ENCODE measurements at regions not wholly inside any gene's neighbourhood (a gene's known extent, or its start where the extent isn't known, plus 50 kb on each side); places are given as distances from the start of the nearest gene placed in this dataset.

DNA sequence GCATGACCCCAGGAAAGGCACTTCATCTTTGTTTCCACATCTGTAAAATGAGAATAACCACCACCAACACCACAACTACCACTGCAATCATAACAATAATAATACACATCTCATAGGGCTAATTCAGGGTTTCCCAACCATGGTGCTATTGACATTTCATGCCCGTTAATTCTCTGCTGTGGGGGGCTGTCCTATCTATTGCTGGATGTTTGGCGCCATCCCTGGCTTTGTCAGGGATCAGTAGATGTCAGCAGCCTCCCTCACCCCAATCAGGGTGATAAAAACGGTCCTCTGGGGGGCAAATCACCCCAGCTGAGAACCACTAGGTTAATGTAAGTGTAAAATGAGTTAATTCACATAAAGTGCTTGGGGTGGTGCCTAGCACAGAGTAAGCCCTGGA is 145.8 kb downstream of the EMX2 start:
- TF ChIP-seq, protein P1, sequence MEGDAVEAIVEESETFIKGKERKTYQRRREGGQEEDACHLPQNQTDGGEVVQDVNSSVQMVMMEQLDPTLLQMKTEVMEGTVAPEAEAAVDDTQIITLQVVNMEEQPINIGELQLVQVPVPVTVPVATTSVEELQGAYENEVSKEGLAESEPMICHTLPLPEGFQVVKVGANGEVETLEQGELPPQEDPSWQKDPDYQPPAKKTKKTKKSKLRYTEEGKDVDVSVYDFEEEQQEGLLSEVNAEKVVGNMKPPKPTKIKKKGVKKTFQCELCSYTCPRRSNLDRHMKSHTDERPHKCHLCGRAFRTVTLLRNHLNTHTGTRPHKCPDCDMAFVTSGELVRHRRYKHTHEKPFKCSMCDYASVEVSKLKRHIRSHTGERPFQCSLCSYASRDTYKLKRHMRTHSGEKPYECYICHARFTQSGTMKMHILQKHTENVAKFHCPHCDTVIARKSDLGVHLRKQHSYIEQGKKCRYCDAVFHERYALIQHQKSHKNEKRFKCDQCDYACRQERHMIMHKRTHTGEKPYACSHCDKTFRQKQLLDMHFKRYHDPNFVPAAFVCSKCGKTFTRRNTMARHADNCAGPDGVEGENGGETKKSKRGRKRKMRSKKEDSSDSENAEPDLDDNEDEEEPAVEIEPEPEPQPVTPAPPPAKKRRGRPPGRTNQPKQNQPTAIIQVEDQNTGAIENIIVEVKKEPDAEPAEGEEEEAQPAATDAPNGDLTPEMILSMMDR (conservative IDR thresholded peaks at IDR 0.05; ENCODE audit: low read depth in 2 of 2) = peak; percentile 29 to 50
- TF ChIP-seq EZH2phosphoT487 (IDR thresholded peaks at IDR 0.05; ENCODE audit: unreplicated experiment) = no peak
- no peak for TF ChIP-seq POLR2AphosphoS5 (IDR thresholded peaks at IDR 0.05; ENCODE audit: low read depth)
- no peak for TF ChIP-seq EZH2 (IDR thresholded peaks at IDR 0.05; ENCODE audit: low read depth, unreplicated experiment)
- TF ChIP-seq, protein P2, sequence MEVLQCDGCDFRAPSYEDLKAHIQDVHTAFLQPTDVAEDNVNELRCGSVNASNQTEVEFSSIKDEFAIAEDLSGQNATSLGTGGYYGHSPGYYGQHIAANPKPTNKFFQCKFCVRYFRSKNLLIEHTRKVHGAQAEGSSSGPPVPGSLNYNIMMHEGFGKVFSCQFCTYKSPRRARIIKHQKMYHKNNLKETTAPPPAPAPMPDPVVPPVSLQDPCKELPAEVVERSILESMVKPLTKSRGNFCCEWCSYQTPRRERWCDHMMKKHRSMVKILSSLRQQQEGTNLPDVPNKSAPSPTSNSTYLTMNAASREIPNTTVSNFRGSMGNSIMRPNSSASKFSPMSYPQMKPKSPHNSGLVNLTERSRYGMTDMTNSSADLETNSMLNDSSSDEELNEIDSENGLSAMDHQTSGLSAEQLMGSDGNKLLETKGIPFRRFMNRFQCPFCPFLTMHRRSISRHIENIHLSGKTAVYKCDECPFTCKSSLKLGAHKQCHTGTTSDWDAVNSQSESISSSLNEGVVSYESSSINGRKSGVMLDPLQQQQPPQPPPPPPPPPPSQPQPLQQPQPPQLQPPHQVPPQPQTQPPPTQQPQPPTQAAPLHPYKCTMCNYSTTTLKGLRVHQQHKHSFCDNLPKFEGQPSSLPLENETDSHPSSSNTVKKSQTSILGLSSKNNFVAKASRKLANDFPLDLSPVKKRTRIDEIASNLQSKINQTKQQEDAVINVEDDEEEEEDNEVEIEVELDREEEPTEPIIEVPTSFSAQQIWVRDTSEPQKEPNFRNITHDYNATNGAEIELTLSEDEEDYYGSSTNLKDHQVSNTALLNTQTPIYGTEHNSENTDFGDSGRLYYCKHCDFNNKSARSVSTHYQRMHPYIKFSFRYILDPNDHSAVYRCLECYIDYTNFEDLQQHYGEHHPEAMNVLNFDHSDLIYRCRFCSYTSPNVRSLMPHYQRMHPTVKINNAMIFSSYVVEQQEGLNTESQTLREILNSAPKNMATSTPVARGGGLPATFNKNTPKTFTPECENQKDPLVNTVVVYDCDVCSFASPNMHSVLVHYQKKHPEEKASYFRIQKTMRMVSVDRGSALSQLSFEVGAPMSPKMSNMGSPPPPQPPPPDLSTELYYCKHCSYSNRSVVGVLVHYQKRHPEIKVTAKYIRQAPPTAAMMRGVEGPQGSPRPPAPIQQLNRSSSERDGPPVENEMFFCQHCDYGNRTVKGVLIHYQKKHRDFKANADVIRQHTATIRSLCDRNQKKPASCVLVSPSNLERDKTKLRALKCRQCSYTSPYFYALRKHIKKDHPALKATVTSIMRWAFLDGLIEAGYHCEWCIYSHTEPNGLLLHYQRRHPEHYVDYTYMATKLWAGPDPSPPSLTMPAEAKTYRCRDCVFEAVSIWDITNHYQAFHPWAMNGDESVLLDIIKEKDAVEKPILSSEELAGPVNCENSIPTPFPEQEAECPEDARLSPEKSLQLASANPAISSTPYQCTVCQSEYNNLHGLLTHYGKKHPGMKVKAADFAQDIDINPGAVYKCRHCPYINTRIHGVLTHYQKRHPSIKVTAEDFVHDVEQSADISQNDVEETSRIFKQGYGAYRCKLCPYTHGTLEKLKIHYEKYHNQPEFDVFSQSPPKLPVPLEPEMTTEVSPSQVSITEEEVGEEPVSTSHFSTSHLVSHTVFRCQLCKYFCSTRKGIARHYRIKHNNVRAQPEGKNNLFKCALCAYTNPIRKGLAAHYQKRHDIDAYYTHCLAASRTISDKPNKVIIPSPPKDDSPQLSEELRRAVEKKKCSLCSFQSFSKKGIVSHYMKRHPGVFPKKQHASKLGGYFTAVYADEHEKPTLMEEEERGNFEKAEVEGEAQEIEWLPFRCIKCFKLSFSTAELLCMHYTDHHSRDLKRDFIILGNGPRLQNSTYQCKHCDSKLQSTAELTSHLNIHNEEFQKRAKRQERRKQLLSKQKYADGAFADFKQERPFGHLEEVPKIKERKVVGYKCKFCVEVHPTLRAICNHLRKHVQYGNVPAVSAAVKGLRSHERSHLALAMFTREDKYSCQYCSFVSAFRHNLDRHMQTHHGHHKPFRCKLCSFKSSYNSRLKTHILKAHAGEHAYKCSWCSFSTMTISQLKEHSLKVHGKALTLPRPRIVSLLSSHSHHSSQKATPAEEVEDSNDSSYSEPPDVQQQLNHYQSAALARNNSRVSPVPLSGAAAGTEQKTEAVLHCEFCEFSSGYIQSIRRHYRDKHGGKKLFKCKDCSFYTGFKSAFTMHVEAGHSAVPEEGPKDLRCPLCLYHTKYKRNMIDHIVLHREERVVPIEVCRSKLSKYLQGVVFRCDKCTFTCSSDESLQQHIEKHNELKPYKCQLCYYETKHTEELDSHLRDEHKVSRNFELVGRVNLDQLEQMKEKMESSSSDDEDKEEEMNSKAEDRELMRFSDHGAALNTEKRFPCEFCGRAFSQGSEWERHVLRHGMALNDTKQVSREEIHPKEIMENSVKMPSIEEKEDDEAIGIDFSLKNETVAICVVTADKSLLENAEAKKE (CRISPR knock-in tag; IDR thresholded peaks at IDR 0.05) = no peak
- TF ChIP-seq CREB1 (CRISPR knock-in tag; IDR thresholded peaks at IDR 0.05; ENCODE audit: low read depth) = no peak
- no peak for TF ChIP-seq ZNF114 (CRISPR knock-in tag; IDR thresholded peaks at IDR 0.05)
- no peak for TF ChIP-seq ZNF331 (CRISPR knock-in tag; IDR thresholded peaks at IDR 0.05; ENCODE audit: low read depth)
- TF ChIP-seq, protein P3, sequence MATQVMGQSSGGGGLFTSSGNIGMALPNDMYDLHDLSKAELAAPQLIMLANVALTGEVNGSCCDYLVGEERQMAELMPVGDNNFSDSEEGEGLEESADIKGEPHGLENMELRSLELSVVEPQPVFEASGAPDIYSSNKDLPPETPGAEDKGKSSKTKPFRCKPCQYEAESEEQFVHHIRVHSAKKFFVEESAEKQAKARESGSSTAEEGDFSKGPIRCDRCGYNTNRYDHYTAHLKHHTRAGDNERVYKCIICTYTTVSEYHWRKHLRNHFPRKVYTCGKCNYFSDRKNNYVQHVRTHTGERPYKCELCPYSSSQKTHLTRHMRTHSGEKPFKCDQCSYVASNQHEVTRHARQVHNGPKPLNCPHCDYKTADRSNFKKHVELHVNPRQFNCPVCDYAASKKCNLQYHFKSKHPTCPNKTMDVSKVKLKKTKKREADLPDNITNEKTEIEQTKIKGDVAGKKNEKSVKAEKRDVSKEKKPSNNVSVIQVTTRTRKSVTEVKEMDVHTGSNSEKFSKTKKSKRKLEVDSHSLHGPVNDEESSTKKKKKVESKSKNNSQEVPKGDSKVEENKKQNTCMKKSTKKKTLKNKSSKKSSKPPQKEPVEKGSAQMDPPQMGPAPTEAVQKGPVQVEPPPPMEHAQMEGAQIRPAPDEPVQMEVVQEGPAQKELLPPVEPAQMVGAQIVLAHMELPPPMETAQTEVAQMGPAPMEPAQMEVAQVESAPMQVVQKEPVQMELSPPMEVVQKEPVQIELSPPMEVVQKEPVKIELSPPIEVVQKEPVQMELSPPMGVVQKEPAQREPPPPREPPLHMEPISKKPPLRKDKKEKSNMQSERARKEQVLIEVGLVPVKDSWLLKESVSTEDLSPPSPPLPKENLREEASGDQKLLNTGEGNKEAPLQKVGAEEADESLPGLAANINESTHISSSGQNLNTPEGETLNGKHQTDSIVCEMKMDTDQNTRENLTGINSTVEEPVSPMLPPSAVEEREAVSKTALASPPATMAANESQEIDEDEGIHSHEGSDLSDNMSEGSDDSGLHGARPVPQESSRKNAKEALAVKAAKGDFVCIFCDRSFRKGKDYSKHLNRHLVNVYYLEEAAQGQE (IDR thresholded peaks at IDR 0.05; ENCODE audit: unreplicated experiment) = no peak

Measured in GM23338 (cell line).